ENCODE measurements at regions not wholly inside any gene's neighbourhood (a gene's known extent, or its start where the extent isn't known, plus 50 kb on each side); places are given as distances from the start of the nearest gene placed in this dataset.

GRCh38 chr13:70890289-70890688, 782.0 kb upstream of the KLHL1 start:
- no peak for TF ChIP-seq POLR2A (IDR thresholded peaks at IDR 0.05; ENCODE audit: low read depth, low read length)
- no peak for TF ChIP-seq TAF1 (IDR thresholded peaks at IDR 0.05; ENCODE audit: borderline replicate concordance, low read depth, low read length)
